Epithelial cell of esophagus (primary cell): ENCODE measurements at regions not wholly inside any gene's neighbourhood (a gene's known extent, or its start where the extent isn't known, plus 50 kb on each side); places are given as distances from the start of the nearest gene placed in this dataset.

Experiments
- DNase-seq: peaks from one replicate; pipeline ENCODE4 v3.0.0; 2010; ENCODE audit warnings: low read depth
- H3K4me3 ChIP-seq: 2 replicates; pipeline ENCODE4 v1.5.1; 2011; ENCODE audit warnings: mild to moderate bottlenecking, low read length, control low read depth
- CTCF ChIP-seq: IDR thresholded peaks from 2 replicates; pipeline ENCODE4 v1.5.1; 2011; ENCODE audit warnings: low read depth, mild to moderate bottlenecking, low read length, control low read depth, inconsistent platforms; ENCODE audit not compliant: insufficient read depth; ENCODE audit errors: missing control alignments

DNA sequence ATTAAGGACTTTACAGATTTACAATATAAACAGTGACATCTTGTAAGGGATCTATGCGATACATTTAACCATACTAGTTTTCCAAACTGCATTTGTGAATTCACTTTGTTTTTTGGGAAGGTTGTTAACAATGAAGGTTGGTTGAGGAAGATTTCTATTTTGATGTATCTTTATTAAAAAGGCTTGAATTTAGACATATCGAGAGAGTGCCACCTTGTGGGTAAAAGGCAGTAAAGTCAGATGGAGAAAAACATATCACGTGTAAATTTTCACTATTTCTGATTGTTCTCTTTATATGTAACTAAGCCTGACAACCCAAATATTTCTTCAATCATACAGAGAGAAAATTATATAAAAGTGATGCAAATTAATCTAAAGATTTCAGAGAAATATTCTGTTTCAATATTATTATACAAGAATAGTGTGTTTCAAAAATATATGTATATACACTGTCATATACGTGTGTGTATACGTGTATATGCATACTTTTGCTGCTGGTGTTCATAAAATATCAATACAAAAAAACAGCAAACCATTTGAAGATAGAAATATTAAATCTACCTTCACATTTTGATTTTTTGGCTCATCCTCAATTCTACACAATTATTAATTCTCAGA is 988.6 kb downstream of the SORCS1 start:
- peak; percentile 57 for TF ChIP-seq CTCF
- DNase-seq, result peak; percentile 39
- no peak overlapping the region for H3K4me3 ChIP-seq

DNA sequence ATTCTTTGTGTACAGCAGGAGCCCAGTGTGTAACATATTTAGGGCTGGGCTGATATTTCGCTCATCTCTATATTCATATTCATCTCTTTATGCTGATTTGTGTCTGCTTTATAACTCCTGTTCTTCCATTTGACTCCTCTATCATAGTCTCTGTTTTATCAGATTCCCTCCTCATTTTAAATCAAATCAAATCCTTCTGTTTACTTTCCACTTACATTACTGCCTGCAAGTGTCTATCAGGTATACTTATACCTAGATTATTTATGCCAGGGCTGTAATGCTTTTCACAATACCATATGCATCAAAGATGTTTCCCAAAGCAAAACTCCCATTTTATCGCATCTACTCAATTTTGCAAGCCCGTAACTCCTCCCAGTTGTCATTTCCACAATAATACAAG is 990.7 kb downstream of the SORCS1 start:
- no peak for DNase-seq
- H3K4me3 ChIP-seq, result no peak overlapping the region
- no peak for TF ChIP-seq CTCF

GRCh38 chr10:106169241-106169640 is 995.3 kb downstream of the SORCS1 start:
- TF ChIP-seq CTCF, result no peak
- DNase-seq, result no peak
- no peak overlapping the region for H3K4me3 ChIP-seq

- TF ChIP-seq CTCF, result no peak
These were observed 996.6 kb downstream of the SORCS1 start for GRCh38 chr10:106167946-106168345.

GRCh38 chr10:106158241-106158640 is 1006.3 kb downstream of the SORCS1 start:
- TF ChIP-seq CTCF, result no peak
- no peak overlapping the region for H3K4me3 ChIP-seq
- DNase-seq, result no peak

More at GRCh38 chr10:106167946-106168345, 996.6 kb downstream of the SORCS1 start:
- DNase-seq, result no peak
- H3K4me3 ChIP-seq, result no peak overlapping the region

DNA sequence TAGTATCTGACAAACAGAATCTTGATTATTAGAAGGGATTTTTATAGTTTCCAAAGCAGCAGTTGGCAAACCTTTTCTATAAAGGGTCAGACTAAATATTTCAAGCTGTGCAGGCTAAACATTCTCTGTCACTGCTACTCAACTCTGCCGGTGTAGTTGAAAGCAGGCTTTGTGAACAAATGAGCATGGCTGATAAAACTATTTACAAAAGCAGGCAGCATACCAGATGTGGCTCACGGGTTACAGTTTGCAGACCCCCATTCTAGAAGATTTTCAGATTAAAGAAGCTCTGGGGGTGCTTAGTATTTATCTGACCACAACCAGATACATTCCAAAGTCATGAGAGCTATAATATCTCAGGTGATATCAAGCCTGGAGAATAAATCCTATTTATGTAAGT is 1017.5 kb downstream of the SORCS1 start:
- no peak for TF ChIP-seq CTCF
- no peak for DNase-seq
- no peak overlapping the region for H3K4me3 ChIP-seq

GRCh38 chr10:106139915-106140314 is 1024.6 kb downstream of the SORCS1 start:
- DNase-seq, result no peak
- no peak overlapping the region for H3K4me3 ChIP-seq
- no peak for TF ChIP-seq CTCF
